Skeletal muscle tissue (tissue), 3 donors: ENCODE measurements at regions not wholly inside any gene's neighbourhood (a gene's known extent, or its start where the extent isn't known, plus 50 kb on each side); places are given as distances from the start of the nearest gene placed in this dataset.

ENCODE experiments used
- H3K27ac ChIP-seq: one replicate; pipeline ENCODE4 v1.7.0; 2013; ENCODE audit warnings: mild to moderate bottlenecking, low read depth, low read length, inconsistent platforms
- H3K27me3 ChIP-seq, 3 donors: one replicate each; pipeline ENCODE4 v1.7.0; 2013; ENCODE audit warnings: low read length in 3 of 3; ENCODE audit not compliant: control insufficient read depth in 3 of 3, insufficient read depth in 3 of 3
- H3K36me3 ChIP-seq, 3 donors: one replicate each; pipeline ENCODE4 v1.7.0; 2013; ENCODE audit warnings: low read length in 3 of 3; ENCODE audit not compliant: control insufficient read depth in 3 of 3, insufficient read depth in 3 of 3
- H3K4me1 ChIP-seq, 3 donors: one replicate each; pipeline ENCODE4 v1.7.0; 2013; ENCODE audit warnings: low read length in 3 of 3, mild to moderate bottlenecking in 3 of 3; ENCODE audit not compliant: control insufficient read depth in 3 of 3, insufficient read depth in 3 of 3
- H3K4me3 ChIP-seq, 3 donors: one replicate each; pipeline ENCODE4 v1.7.0; 2013; ENCODE audit warnings: low read length in 3 of 3
- H3K9ac ChIP-seq, 3 donors: one replicate each; pipeline ENCODE4 v1.7.0; 2013; ENCODE audit warnings: low read length in 3 of 3, mild to moderate bottlenecking in 3 of 3, moderate library complexity in 2 of 3, low read depth in 1 of 3
- H3K9me3 ChIP-seq, 3 donors: one replicate each; pipeline ENCODE4 v1.7.0; 2013; ENCODE audit warnings: low read length in 3 of 3; ENCODE audit not compliant: control insufficient read depth in 3 of 3
- donor health status: Osteomylitis.

- H3K4me3 ChIP-seq: no peak overlapping the region
- H3K9me3 ChIP-seq: no peaks in the 10 kb centered on the region
- no peak overlapping the region for H3K27ac ChIP-seq
- no peaks in the 10 kb centered on the region for H3K4me1 ChIP-seq
- H3K36me3 ChIP-seq: no peaks in the 10 kb centered on the region
- no peak overlapping the region for H3K9ac ChIP-seq
- H3K27me3 ChIP-seq: no peaks in the 10 kb centered on the region
Observed at GRCh38 chr21:25234857-25235801, 372.2 kb downstream of the MRPL39 start.

GRCh38 chr21:25220954-25221353 lies 386.3 kb downstream of the MRPL39 start:
- H3K36me3 ChIP-seq: no peaks in the 10 kb centered on the region
- peaks cover 0 to 2% (median 2%) of the 10 kb centered on the region in 3 donors for H3K9me3 ChIP-seq
- no peaks in the 10 kb centered on the region for H3K4me1 ChIP-seq
- H3K27ac ChIP-seq: no peak overlapping the region
- H3K4me3 ChIP-seq: no peak overlapping the region
- no peak overlapping the region for H3K9ac ChIP-seq
- no peaks in the 10 kb centered on the region for H3K27me3 ChIP-seq

- Histone ChIP-seq H3K4me3 (no peak overlapping the region), H3K9ac (no peak overlapping the region), H3K9me3 (peaks cover 0 to 2% (median 2%) of the 10 kb centered on the region in 3 donors), H3K27me3 (no peaks in the 10 kb centered on the region), H3K27ac (no peak overlapping the region), H3K36me3 (no peaks in the 10 kb centered on the region), H3K4me1 (no peaks in the 10 kb centered on the region)
Observed at GRCh38 chr21:25220169-25220568, 387.1 kb downstream of the MRPL39 start.

GRCh38 chr21:25215698-25216384 lies 391.4 kb downstream of the MRPL39 start:
- Histone ChIP-seq H3K9ac (no peak overlapping the region), H3K4me3 (no peak overlapping the region), H3K27ac (no peak overlapping the region), H3K4me1 (no peaks in the 10 kb centered on the region), H3K9me3 (peaks cover 0 to 4% (median 2%) of the 10 kb centered on the region in 3 donors), H3K27me3 (no peaks in the 10 kb centered on the region), H3K36me3 (no peaks in the 10 kb centered on the region)

GRCh38 chr21:25214676-25215075 lies 392.6 kb downstream of the MRPL39 start:
- H3K4me3 ChIP-seq: no peak overlapping the region
- H3K4me1 ChIP-seq: no peaks in the 10 kb centered on the region
- H3K27me3 ChIP-seq: no peaks in the 10 kb centered on the region
- no peak overlapping the region for H3K27ac ChIP-seq
- no peaks in the 10 kb centered on the region for H3K36me3 ChIP-seq
- H3K9me3 ChIP-seq: peaks cover 0 to 2% (median 0%) of the 10 kb centered on the region in 3 donors
- no peak overlapping the region for H3K9ac ChIP-seq

GRCh38 chr21:25199944-25200343 lies 407.3 kb downstream of the MRPL39 start:
- H3K9me3 ChIP-seq: peaks cover 0 to 3% (median 3%) of the 10 kb centered on the region in 3 donors
- H3K4me1 ChIP-seq: no peaks in the 10 kb centered on the region
- H3K27ac ChIP-seq: no peak overlapping the region
- H3K9ac ChIP-seq: no peak overlapping the region
- no peaks in the 10 kb centered on the region for H3K36me3 ChIP-seq
- no peaks in the 10 kb centered on the region for H3K27me3 ChIP-seq
- H3K4me3 ChIP-seq: no peak overlapping the region

GRCh38 chr21:25191141-25191540 lies 416.1 kb downstream of the MRPL39 start:
- H3K9me3 ChIP-seq: no peaks in the 10 kb centered on the region
- no peak overlapping the region for H3K9ac ChIP-seq
- no peak overlapping the region for H3K27ac ChIP-seq
- no peaks in the 10 kb centered on the region for H3K27me3 ChIP-seq
- H3K4me1 ChIP-seq: no peaks in the 10 kb centered on the region
- no peaks in the 10 kb centered on the region for H3K36me3 ChIP-seq
- H3K4me3 ChIP-seq: no peak overlapping the region

GRCh38 chr21:25189497-25189896 lies 417.8 kb downstream of the MRPL39 start:
- Histone ChIP-seq H3K27me3 (no peaks in the 10 kb centered on the region), H3K4me3 (no peak overlapping the region), H3K27ac (no peak overlapping the region), H3K36me3 (no peaks in the 10 kb centered on the region), H3K4me1 (no peaks in the 10 kb centered on the region), H3K9me3 (no peaks in the 10 kb centered on the region), H3K9ac (no peak overlapping the region)

- H3K27me3 ChIP-seq: no peaks in the 10 kb centered on the region
- no peaks in the 10 kb centered on the region for H3K9me3 ChIP-seq
- H3K4me1 ChIP-seq: no peaks in the 10 kb centered on the region
- H3K4me3 ChIP-seq: no peak overlapping the region
- H3K36me3 ChIP-seq: no peaks in the 10 kb centered on the region
- no peak overlapping the region for H3K27ac ChIP-seq
- no peak overlapping the region for H3K9ac ChIP-seq
Observed at GRCh38 chr21:25188677-25189079, 418.6 kb downstream of the MRPL39 start.

GRCh38 chr21:25186273-25186672 lies 421.0 kb downstream of the MRPL39 start:
- Histone ChIP-seq H3K4me3 (no peak overlapping the region), H3K4me1 (no peaks in the 10 kb centered on the region), H3K9me3 (no peaks in the 10 kb centered on the region), H3K27me3 (no peaks in the 10 kb centered on the region), H3K36me3 (no peaks in the 10 kb centered on the region), H3K27ac (no peak overlapping the region), H3K9ac (no peak overlapping the region)
